ENCODE measurements at regions not wholly inside any gene's neighbourhood (a gene's known extent, or its start where the extent isn't known, plus 50 kb on each side); places are given as distances from the start of the nearest gene placed in this dataset.

- TF ChIP-seq, protein P1, sequence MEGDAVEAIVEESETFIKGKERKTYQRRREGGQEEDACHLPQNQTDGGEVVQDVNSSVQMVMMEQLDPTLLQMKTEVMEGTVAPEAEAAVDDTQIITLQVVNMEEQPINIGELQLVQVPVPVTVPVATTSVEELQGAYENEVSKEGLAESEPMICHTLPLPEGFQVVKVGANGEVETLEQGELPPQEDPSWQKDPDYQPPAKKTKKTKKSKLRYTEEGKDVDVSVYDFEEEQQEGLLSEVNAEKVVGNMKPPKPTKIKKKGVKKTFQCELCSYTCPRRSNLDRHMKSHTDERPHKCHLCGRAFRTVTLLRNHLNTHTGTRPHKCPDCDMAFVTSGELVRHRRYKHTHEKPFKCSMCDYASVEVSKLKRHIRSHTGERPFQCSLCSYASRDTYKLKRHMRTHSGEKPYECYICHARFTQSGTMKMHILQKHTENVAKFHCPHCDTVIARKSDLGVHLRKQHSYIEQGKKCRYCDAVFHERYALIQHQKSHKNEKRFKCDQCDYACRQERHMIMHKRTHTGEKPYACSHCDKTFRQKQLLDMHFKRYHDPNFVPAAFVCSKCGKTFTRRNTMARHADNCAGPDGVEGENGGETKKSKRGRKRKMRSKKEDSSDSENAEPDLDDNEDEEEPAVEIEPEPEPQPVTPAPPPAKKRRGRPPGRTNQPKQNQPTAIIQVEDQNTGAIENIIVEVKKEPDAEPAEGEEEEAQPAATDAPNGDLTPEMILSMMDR (IDR thresholded peaks at IDR 0.05; ENCODE audit: control insufficient read depth, insufficient read depth, low read depth, low read length, missing control alignments) = no peak
- DNase-seq (ENCODE audit: low read depth) = no peak
- no peak overlapping the region for H3K4me3 ChIP-seq (ENCODE audit: control insufficient read depth, low read depth, low read length)
These were observed 411.9 kb upstream of the TNP1 start for GRCh38 chr2:217271813-217272212.

DNA sequence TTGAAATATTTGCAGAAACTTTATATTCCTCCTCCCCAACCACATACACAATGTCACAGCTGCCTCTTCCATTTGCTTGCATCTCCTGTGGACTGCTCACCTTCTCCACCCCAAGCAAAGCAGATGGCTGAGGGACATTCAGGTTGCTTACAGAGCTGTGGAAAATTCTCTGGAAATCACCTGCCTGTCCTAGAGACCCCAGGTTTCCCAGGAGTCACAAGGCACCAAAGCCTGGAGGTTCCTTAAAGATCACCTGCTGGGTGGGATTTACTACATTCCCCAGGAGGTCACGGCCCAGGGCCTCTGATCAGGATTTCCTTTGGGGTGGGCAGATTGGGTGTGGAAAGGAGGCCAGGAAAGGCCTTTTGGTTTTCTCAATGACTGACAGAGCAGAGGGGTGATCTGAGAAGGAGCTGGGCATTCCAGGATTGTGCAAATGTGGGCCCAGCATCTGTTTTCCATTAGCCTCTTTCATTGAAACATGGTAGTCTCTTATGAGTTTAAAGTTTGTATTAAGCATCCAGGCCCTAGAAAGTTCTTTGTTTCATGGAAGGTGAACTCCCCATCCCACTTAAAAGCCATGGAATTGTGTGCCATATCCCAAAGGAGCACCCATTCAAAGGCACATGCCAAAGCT lies 410.7 kb upstream of the TNP1 start:
- peak; percentile 40 for DNase-seq (ENCODE audit: low read depth)
- no peak overlapping the region for H3K4me3 ChIP-seq (ENCODE audit: control insufficient read depth, low read depth, low read length)
- TF ChIP-seq, protein P1 (IDR thresholded peaks at IDR 0.05; ENCODE audit: control insufficient read depth, insufficient read depth, low read depth, low read length, missing control alignments) = no peak

DNA sequence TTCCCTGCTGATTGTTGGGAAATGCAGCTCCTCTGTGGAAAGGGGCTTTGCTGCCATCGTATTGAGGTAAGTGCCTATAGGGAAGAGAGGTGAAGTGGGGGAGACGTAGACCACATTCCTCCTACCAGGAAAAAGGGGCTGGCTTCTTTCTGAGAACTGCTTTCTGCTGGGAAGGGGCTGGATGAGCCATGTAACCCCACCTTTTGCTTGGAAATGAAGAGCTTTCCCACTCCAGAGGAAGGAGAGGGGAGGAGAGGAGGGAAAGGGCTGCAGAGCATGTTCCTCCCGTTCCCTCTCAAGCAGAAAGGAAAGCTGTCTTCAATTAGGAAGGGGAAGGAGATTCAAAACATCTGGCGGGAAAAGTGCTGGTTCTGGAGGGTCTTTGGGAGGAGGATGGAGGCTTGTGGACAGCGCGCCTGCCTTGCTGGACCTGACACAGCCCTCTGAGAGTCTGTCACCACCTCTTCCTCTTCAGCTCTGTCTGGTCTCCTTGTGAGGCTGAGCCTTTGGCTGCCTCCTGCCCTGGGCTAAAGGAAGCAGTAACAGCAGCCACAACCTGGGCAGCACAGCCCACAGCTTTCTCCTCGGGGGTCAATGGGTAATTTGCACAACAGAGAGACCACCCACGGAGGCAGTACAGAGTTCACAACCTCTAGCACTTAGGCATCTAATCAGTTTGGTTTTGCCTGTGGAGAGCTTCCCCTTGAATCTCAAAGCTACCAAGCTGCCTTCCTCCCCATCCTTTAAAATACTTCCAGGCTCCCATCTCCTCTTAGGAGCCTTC lies 410.0 kb upstream of the TNP1 start:
- TF ChIP-seq, protein P1 (IDR thresholded peaks at IDR 0.05; ENCODE audit: control insufficient read depth, insufficient read depth, low read depth, low read length, missing control alignments) = no peak
- DNase-seq (ENCODE audit: low read depth) = no peak
- no peak overlapping the region for H3K4me3 ChIP-seq (ENCODE audit: control insufficient read depth, low read depth, low read length)

- TF ChIP-seq, protein P1 (IDR thresholded peaks at IDR 0.05; ENCODE audit: control insufficient read depth, insufficient read depth, low read depth, low read length, missing control alignments) = no peak
- H3K4me3 ChIP-seq (ENCODE audit: control insufficient read depth, low read depth, low read length) = no peak overlapping the region
- no peak for DNase-seq (ENCODE audit: low read depth)
These were observed 409.1 kb upstream of the TNP1 start for GRCh38 chr2:217268978-217269377.

DNA sequence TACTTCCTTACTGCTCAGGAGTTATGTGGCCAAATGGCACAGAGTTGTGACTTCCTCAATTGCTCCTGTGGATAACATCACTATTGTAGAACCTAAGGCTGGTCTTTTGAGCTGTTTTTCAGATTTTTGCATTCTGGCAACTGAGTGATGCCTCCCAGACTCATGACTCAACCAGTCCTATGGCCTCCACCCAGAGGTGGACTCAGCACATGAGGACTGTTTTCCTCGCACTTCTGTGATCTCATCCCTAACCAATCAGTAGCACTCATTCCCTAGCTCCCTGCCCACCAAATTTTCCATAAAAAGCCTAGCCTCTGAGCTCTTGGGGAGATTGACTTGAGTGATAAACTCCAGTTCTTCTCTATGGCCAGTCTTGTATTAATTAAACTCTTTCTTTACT lies 407.9 kb upstream of the TNP1 start:
- TF ChIP-seq, protein P1 (IDR thresholded peaks at IDR 0.05; ENCODE audit: control insufficient read depth, insufficient read depth, low read depth, low read length, missing control alignments) = no peak
- H3K4me3 ChIP-seq (ENCODE audit: control insufficient read depth, low read depth, low read length) = no peak overlapping the region
- no peak for DNase-seq (ENCODE audit: low read depth)

GRCh38 chr2:217263756-217264155 lies 403.9 kb upstream of the TNP1 start:
- no peak overlapping the region for H3K4me3 ChIP-seq (ENCODE audit: control insufficient read depth, low read depth, low read length)
- TF ChIP-seq, protein P1 (IDR thresholded peaks at IDR 0.05; ENCODE audit: control insufficient read depth, insufficient read depth, low read depth, low read length, missing control alignments) = no peak

More at GRCh38 chr2:217263756-217264155, 403.9 kb upstream of the TNP1 start:
- DNase-seq (ENCODE audit: low read depth) = no peak
